Calu3 (cell line): ENCODE measurements at regions not wholly inside any gene's neighbourhood (a gene's known extent, or its start where the extent isn't known, plus 50 kb on each side); places are given as distances from the start of the nearest gene placed in this dataset.

Experiments used
- BruUV-seq: library from RNA; stranded (reverse); fragments of 400-500 nt; replicated peaks from 2 replicates; lab custom pipeline; 2021; lab: Mats Ljungman, UMichigan
- CTCF ChIA-PET: fragments of 300-600 bp; sonication (Branson Sonifier 250); formaldehyde crosslinking; loops from one replicate; lab custom pipeline; 2022; ENCODE audit warnings: antibody characterized with exemption; lab: Charles Lee
- DNase-seq: peaks from one replicate; pipeline ENCODE4 v3.0.0; 2022
- H3K27ac Mint-ChIP-seq: one replicate; pipeline ENCODE4 v1.8.0; 2022; ENCODE audit warnings: mixed read lengths; ENCODE audit not compliant: unreplicated experiment
- H3K27me3 Mint-ChIP-seq: one replicate; pipeline ENCODE4 v1.8.0; 2022; ENCODE audit warnings: mixed read lengths; ENCODE audit not compliant: unreplicated experiment
- H3K36me3 Mint-ChIP-seq: one replicate; pipeline ENCODE4 v1.8.0; 2022; ENCODE audit warnings: mild to moderate bottlenecking, moderate library complexity, mixed read lengths; ENCODE audit not compliant: insufficient read depth, unreplicated experiment
- H3K4me1 Mint-ChIP-seq: one replicate; pipeline ENCODE4 v1.8.0; 2022; ENCODE audit warnings: mild to moderate bottlenecking, low read depth, mixed read lengths; ENCODE audit not compliant: unreplicated experiment
- H3K4me3 Mint-ChIP-seq: one replicate; pipeline ENCODE4 v1.8.0; 2022; ENCODE audit warnings: mild to moderate bottlenecking, low read depth, moderate library complexity, mixed read lengths; ENCODE audit not compliant: unreplicated experiment
- H3K9me3 Mint-ChIP-seq: one replicate; pipeline ENCODE4 v1.8.0; 2022; ENCODE audit warnings: low read depth, mixed read lengths; ENCODE audit not compliant: unreplicated experiment
- CTCF ChIP-seq: fragments of 200-600 bp; IDR thresholded peaks from one replicate; pipeline ENCODE4 v1.8.0; 2022; ENCODE audit warnings: antibody characterized with exemption; ENCODE audit not compliant: unreplicated experiment
- intact Hi-C: fragments of 100-400 bp; cut with micrococcal nuclease; formaldehyde crosslinking; loops from one replicate; pipeline ENCODE4 v1.10.0; 2022; ENCODE audit not compliant: unreplicated experiment

GRCh38 chr13:73772449-73773167 lies 361.6 kb downstream of the KLF12 start:
- no peak for TF ChIP-seq CTCF
- Mint-ChIP-seq H3K27ac (no peak overlapping the region), H3K4me1 (peaks cover 7% of the 10 kb centered on the region), H3K9me3 (no peaks in the 10 kb centered on the region), H3K36me3 (peaks cover 5% of the 10 kb centered on the region), H3K4me3 (no peak overlapping the region), H3K27me3 (no peaks in the 10 kb centered on the region)
- CTCF ChIA-PET = interaction anchor here (0.6 kb wide), 1 partner anchor 30 kb away, joined by 3 read pairs; no protein-coding TSS in a partner anchor
- no peak for DNase-seq
- intact Hi-C loops = no loop called here
- BruUV-seq = no TSS peak

GRCh38 chr13:73767747-73768315 lies 366.4 kb downstream of the KLF12 start:
- peaks cover 4% of the 10 kb centered on the region for H3K36me3 Mint-ChIP-seq
- peak; percentile 5 for DNase-seq
- no TSS peak for BruUV-seq
- CTCF ChIA-PET = no interaction called here
- TF ChIP-seq CTCF = no peak
- intact Hi-C loops = no loop called here
- no peak overlapping the region for H3K27ac Mint-ChIP-seq
- no peak overlapping the region for H3K4me3 Mint-ChIP-seq
- H3K27me3 Mint-ChIP-seq = no peaks in the 10 kb centered on the region
- H3K4me1 Mint-ChIP-seq = peaks cover 13% of the 10 kb centered on the region
- H3K9me3 Mint-ChIP-seq = no peaks in the 10 kb centered on the region

- no TSS peak for BruUV-seq
- H3K27me3 Mint-ChIP-seq = no peaks in the 10 kb centered on the region
- no peak for TF ChIP-seq CTCF
- no peaks in the 10 kb centered on the region for H3K36me3 Mint-ChIP-seq
- intact Hi-C loops = no loop called here
- H3K4me1 Mint-ChIP-seq = peaks cover 8% of the 10 kb centered on the region
- no peak overlapping the region for H3K4me3 Mint-ChIP-seq
- CTCF ChIA-PET = no interaction called here
- no peak overlapping the region for H3K27ac Mint-ChIP-seq
- DNase-seq = no peak
- H3K9me3 Mint-ChIP-seq = no peaks in the 10 kb centered on the region
These were observed 366.9 kb downstream of the KLF12 start for GRCh38 chr13:73767191-73767741.

GRCh38 chr13:73765651-73766384 lies 368.4 kb downstream of the KLF12 start:
- Mint-ChIP-seq H3K4me1 (peaks cover 6% of the 10 kb centered on the region), H3K27ac (no peak overlapping the region)
- no TSS peak for BruUV-seq

More at GRCh38 chr13:73765651-73766384, 368.4 kb downstream of the KLF12 start:
- Mint-ChIP-seq H3K9me3 (no peaks in the 10 kb centered on the region), H3K4me3 (no peak overlapping the region), H3K36me3 (no peaks in the 10 kb centered on the region), H3K27me3 (no peaks in the 10 kb centered on the region)
- DNase-seq = peak; percentile 40
- CTCF ChIA-PET = no interaction called here
- intact Hi-C loops = no loop called here
- no peak for TF ChIP-seq CTCF
